ENCODE measurements at regions not wholly inside any gene's neighbourhood (a gene's known extent, or its start where the extent isn't known, plus 50 kb on each side); places are given as distances from the start of the nearest gene placed in this dataset.

GRCh38 chr20:51259455-51259854 lies 236.5 kb upstream of the KCNG1 start:
- Histone ChIP-seq H3K9me3 (no peaks in the 10 kb centered on the region), H3K36me3 (no peaks in the 10 kb centered on the region), H3K4me3 (no peak overlapping the region), H3K27me3 (peaks cover 0 to 57% (median 30%) of the 10 kb centered on the region in 7 donors), H3K27ac (no peak overlapping the region), H3K4me1 (no peaks in the 10 kb centered on the region)
- WGBS, 2 donors, result 79 to 91% methylated on average over 4 of the region's 4 CpGs
- DNase-seq (no peak), ATAC-seq (no peak)
- intact Hi-C loops (cut with DNase I), result no loop called here
- TF ChIP-seq CTCF (IDR thresholded peaks at IDR 0.05), result no peak

GRCh38 chr20:51258582-51259165 lies 235.8 kb upstream of the KCNG1 start:
- no peak for ATAC-seq
- H3K36me3 ChIP-seq, result no peaks in the 10 kb centered on the region
- DNase-seq, result no peak
- no peaks in the 10 kb centered on the region for H3K4me1 ChIP-seq
- no peak overlapping the region for H3K4me3 ChIP-seq
- H3K9me3 ChIP-seq, result no peaks in the 10 kb centered on the region
- no peak for TF ChIP-seq CTCF (IDR thresholded peaks at IDR 0.05)
- intact Hi-C loops (cut with DNase I), result no loop called here
- H3K27me3 ChIP-seq, result peaks cover 0 to 64% (median 36%) of the 10 kb centered on the region in 7 donors
- no peak overlapping the region for H3K27ac ChIP-seq
- WGBS, 2 donors, result 65 to 67% methylated on average over 3 of the region's 3 CpGs

- Histone ChIP-seq H3K4me3 (no peak overlapping the region), H3K4me1 (no peaks in the 10 kb centered on the region), H3K27me3 (peaks cover 0 to 65% (median 39%) of the 10 kb centered on the region in 7 donors), H3K27ac (no peak overlapping the region), H3K36me3 (no peaks in the 10 kb centered on the region), H3K9me3 (no peaks in the 10 kb centered on the region)
- 65 to 71% methylated on average over 3 of the region's 3 CpGs for WGBS, 2 donors
- ATAC-seq (no peak), DNase-seq (no peak)
- intact Hi-C loops (cut with DNase I), result no loop called here
- TF ChIP-seq CTCF (IDR thresholded peaks at IDR 0.05), result no peak
Measured at GRCh38 chr20:51255417-51255816, 232.5 kb upstream of the KCNG1 start.

GRCh38 chr20:51253280-51253679 lies 230.4 kb upstream of the KCNG1 start:
- Histone ChIP-seq H3K36me3 (no peaks in the 10 kb centered on the region), H3K4me3 (no peak overlapping the region), H3K27me3 (peaks cover 0 to 60% (median 31%) of the 10 kb centered on the region in 7 donors), H3K4me1 (no peaks in the 10 kb centered on the region), H3K9me3 (no peaks in the 10 kb centered on the region), H3K27ac (no peak overlapping the region)
- ATAC-seq (no peak), DNase-seq (no peak)
- no peak for TF ChIP-seq CTCF (IDR thresholded peaks at IDR 0.05)
- intact Hi-C loops (cut with DNase I), result no loop called here
- WGBS, 2 donors, result 29 to 42% methylated on average over 1 of the region's 1 CpG

Measured in heart right ventricle (tissue), 16 donors.